ENCODE measurements at regions not wholly inside any gene's neighbourhood (a gene's known extent, or its start where the extent isn't known, plus 50 kb on each side); places are given as distances from the start of the nearest gene placed in this dataset.

- H3K4me3 ChIP-seq (ENCODE audit: control insufficient read depth, low read depth, low read length) = no peak overlapping the region
- peak; percentile 32 for DNase-seq (ENCODE audit: low read depth)
- peak; percentile 62 for TF ChIP-seq CTCF (IDR thresholded peaks at IDR 0.05; ENCODE audit: control insufficient read depth, insufficient read depth, low read depth, low read length, missing control alignments)
These were observed 673.6 kb upstream of the TENM3 start for GRCh38 chr4:181569553-181569952.

- H3K4me3 ChIP-seq (ENCODE audit: control insufficient read depth, low read depth, low read length) = no peak overlapping the region
- DNase-seq (ENCODE audit: low read depth) = no peak
- TF ChIP-seq CTCF (IDR thresholded peaks at IDR 0.05; ENCODE audit: control insufficient read depth, insufficient read depth, low read depth, low read length, missing control alignments) = no peak
These were observed 664.3 kb upstream of the TENM3 start for GRCh38 chr4:181578911-181579310.

- TF ChIP-seq CTCF (IDR thresholded peaks at IDR 0.05; ENCODE audit: control insufficient read depth, insufficient read depth, low read depth, low read length, missing control alignments) = no peak
- no peak for DNase-seq (ENCODE audit: low read depth)
- H3K4me3 ChIP-seq (ENCODE audit: control insufficient read depth, low read depth, low read length) = no peak overlapping the region
These were observed 663.7 kb upstream of the TENM3 start for GRCh38 chr4:181579486-181579885.

GRCh38 chr4:181581983-181582382 is 661.2 kb upstream of the TENM3 start:
- TF ChIP-seq CTCF (IDR thresholded peaks at IDR 0.05; ENCODE audit: control insufficient read depth, insufficient read depth, low read depth, low read length, missing control alignments) = no peak
- no peak for DNase-seq (ENCODE audit: low read depth)
- H3K4me3 ChIP-seq (ENCODE audit: control insufficient read depth, low read depth, low read length) = no peak overlapping the region

- no peak for DNase-seq (ENCODE audit: low read depth)
- TF ChIP-seq CTCF (IDR thresholded peaks at IDR 0.05; ENCODE audit: control insufficient read depth, insufficient read depth, low read depth, low read length, missing control alignments) = no peak
- no peak overlapping the region for H3K4me3 ChIP-seq (ENCODE audit: control insufficient read depth, low read depth, low read length)
These were observed 660.6 kb upstream of the TENM3 start for GRCh38 chr4:181582595-181582994.

- no peak overlapping the region for H3K4me3 ChIP-seq (ENCODE audit: control insufficient read depth, low read depth, low read length)
- no peak for TF ChIP-seq CTCF (IDR thresholded peaks at IDR 0.05; ENCODE audit: control insufficient read depth, insufficient read depth, low read depth, low read length, missing control alignments)
- no peak for DNase-seq (ENCODE audit: low read depth)
These were observed 654.4 kb upstream of the TENM3 start for GRCh38 chr4:181588733-181589302.

Data from AG09309 (cell line).